Muscle layer of duodenum (tissue), 2 donors: ENCODE measurements at regions not wholly inside any gene's neighbourhood (a gene's known extent, or its start where the extent isn't known, plus 50 kb on each side); places are given as distances from the start of the nearest gene placed in this dataset.

Source experiments
- H3K27ac ChIP-seq: one replicate; pipeline ENCODE4 v1.7.0; 2013; ENCODE audit warnings: mild to moderate bottlenecking, low read length
- H3K27me3 ChIP-seq: one replicate; pipeline ENCODE4 v1.7.0; 2013; ENCODE audit warnings: low read depth, mild to moderate bottlenecking, control low read depth, low read length
- H3K36me3 ChIP-seq, 2 donors: one replicate each; pipeline ENCODE4 v1.7.0; 2013; ENCODE audit warnings: low read length in 2 of 2, control low read depth in 1 of 2, mild to moderate bottlenecking in 1 of 2; ENCODE audit not compliant: insufficient read depth in 2 of 2, control insufficient read depth in 1 of 2
- H3K4me1 ChIP-seq, 2 donors: one replicate each; pipeline ENCODE4 v1.7.0; 2013; ENCODE audit warnings: low read length in 2 of 2, mild to moderate bottlenecking in 2 of 2, control low read depth in 1 of 2, moderate library complexity in 1 of 2; ENCODE audit not compliant: insufficient read depth in 2 of 2, control insufficient read depth in 1 of 2
- H3K4me3 ChIP-seq, 2 donors: one replicate each; pipeline ENCODE4 v1.7.0; 2013; ENCODE audit warnings: low read length in 2 of 2, low read depth in 1 of 2, mild to moderate bottlenecking in 1 of 2
- H3K9me3 ChIP-seq, 2 donors: one replicate each; pipeline ENCODE4 v1.7.0; 2013; ENCODE audit warnings: low read length in 2 of 2, control low read depth in 1 of 2, mild to moderate bottlenecking in 1 of 2; ENCODE audit not compliant: control insufficient read depth in 1 of 2
- donor health status: healthy.

- H3K9me3 ChIP-seq, result peaks cover 0 to 15% of the 10 kb centered on the region in 2 donors
- no peaks in the 10 kb centered on the region for H3K4me1 ChIP-seq
- H3K27ac ChIP-seq, result no peak overlapping the region
- no peak overlapping the region for H3K4me3 ChIP-seq
- H3K27me3 ChIP-seq, result no peaks in the 10 kb centered on the region
- H3K36me3 ChIP-seq, result no peaks in the 10 kb centered on the region
Measured at GRCh38 chr5:129163810-129164378, 69.3 kb downstream of the ISOC1 start.

DNA sequence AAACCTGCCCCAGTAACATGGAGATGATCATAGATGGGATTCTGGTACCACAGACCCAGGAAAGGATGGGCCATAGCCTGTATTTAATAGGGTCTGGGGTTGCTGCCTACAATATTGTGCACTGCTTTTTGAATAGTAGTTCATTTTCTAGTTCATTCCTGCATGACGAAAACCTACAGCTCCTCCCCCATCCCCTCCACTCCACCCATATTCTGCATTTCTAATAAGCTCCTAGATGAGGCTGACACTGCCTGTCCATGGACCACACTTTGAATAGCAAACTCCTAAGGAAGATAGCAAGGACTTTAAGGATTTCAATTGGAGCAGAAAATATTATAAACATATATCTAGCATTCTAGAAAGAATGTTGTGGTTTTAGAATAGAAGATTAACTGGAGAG, 75.5 kb downstream of the ISOC1 start:
- H3K27ac ChIP-seq, result no peak overlapping the region
- H3K27me3 ChIP-seq, result no peaks in the 10 kb centered on the region
- H3K4me1 ChIP-seq, result no peaks in the 10 kb centered on the region
- no peaks in the 10 kb centered on the region for H3K36me3 ChIP-seq
- no peaks in the 10 kb centered on the region for H3K9me3 ChIP-seq
- no peak overlapping the region for H3K4me3 ChIP-seq

- H3K4me3 ChIP-seq, result no peak overlapping the region
- no peaks in the 10 kb centered on the region for H3K27me3 ChIP-seq
- H3K36me3 ChIP-seq, result no peaks in the 10 kb centered on the region
- H3K27ac ChIP-seq, result no peak overlapping the region
- no peaks in the 10 kb centered on the region for H3K9me3 ChIP-seq
- H3K4me1 ChIP-seq, result no peaks in the 10 kb centered on the region
Measured at GRCh38 chr5:129171194-129171944, 76.8 kb downstream of the ISOC1 start.

GRCh38 chr5:129172580-129172979, 78.0 kb downstream of the ISOC1 start:
- no peaks in the 10 kb centered on the region for H3K9me3 ChIP-seq
- H3K4me3 ChIP-seq, result no peak overlapping the region
- H3K27me3 ChIP-seq, result no peaks in the 10 kb centered on the region
- no peak overlapping the region for H3K27ac ChIP-seq
- H3K36me3 ChIP-seq, result no peaks in the 10 kb centered on the region
- H3K4me1 ChIP-seq, result no peaks in the 10 kb centered on the region

- Histone ChIP-seq H3K27ac (no peak overlapping the region), H3K4me3 (no peak overlapping the region), H3K9me3 (no peaks in the 10 kb centered on the region), H3K27me3 (no peaks in the 10 kb centered on the region), H3K36me3 (no peaks in the 10 kb centered on the region), H3K4me1 (no peaks in the 10 kb centered on the region)
Measured at GRCh38 chr5:129173771-129174170, 79.2 kb downstream of the ISOC1 start.

DNA sequence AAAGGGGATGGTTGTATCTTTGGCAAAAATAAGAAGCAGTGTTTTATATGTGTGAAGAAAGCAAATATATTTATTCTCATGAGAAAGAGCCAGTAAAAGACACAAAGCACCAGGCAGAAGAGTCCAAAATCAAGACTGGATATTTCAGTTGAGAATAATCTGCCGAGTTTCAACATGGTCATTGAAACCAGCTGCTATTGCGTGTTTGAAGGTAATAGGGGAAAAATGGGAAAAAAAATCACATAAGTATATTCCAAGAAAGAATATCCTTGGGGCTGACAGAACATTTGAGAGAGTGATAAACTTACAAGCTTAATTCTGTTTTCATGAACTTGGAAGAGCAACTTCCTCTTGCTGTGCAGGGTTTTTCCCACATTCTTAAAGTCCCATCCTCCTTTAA, 79.9 kb downstream of the ISOC1 start:
- no peaks in the 10 kb centered on the region for H3K4me1 ChIP-seq
- H3K27ac ChIP-seq, result no peak overlapping the region
- H3K4me3 ChIP-seq, result no peak overlapping the region
- no peaks in the 10 kb centered on the region for H3K36me3 ChIP-seq
- H3K27me3 ChIP-seq, result no peaks in the 10 kb centered on the region
- no peaks in the 10 kb centered on the region for H3K9me3 ChIP-seq

DNA sequence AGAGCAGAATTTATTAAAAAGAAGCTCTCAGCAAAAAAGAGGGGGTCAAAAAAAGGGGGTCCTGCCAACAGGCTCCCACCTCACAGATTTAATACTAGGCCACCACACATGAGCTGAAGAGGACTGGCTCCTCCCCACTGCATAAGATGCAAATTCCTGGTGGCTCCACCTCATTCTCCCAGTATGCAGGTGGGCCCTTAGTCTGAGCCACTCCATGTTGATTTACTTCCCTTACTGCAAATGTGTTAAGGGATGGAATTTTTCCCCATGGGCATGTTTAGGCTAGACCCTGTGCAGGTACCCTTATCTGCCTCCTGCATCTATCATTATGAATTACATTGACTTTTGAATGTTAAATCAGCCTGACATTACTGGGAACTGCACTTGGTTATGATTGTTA, 82.9 kb downstream of the ISOC1 start:
- no peak overlapping the region for H3K4me3 ChIP-seq
- no peak overlapping the region for H3K27ac ChIP-seq
- no peaks in the 10 kb centered on the region for H3K36me3 ChIP-seq
- no peaks in the 10 kb centered on the region for H3K4me1 ChIP-seq
- no peaks in the 10 kb centered on the region for H3K27me3 ChIP-seq
- H3K9me3 ChIP-seq, result no peaks in the 10 kb centered on the region

DNA sequence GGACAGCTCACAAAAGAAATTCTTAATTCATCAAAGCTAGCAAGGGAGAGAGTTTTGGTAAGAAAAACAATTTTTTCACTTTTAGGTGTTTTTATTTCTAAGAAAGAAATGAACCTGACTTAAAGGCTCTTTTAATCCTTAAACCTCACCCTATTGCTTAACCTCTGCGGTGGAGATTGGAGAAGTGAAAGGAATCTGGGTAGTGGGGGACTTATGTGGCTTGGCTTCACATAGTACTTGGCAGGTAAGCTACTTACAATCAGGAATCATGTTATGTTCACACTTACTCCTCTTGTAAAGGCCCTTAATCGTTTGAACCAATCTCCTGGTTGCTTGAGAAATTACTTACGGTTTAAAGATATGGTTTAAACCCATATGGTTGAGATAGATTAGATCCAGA, 104.8 kb downstream of the ISOC1 start:
- no peak overlapping the region for H3K4me3 ChIP-seq
- H3K4me1 ChIP-seq, result no peaks in the 10 kb centered on the region
- H3K27me3 ChIP-seq, result no peaks in the 10 kb centered on the region
- no peaks in the 10 kb centered on the region for H3K36me3 ChIP-seq
- peaks cover 0 to 7% of the 10 kb centered on the region in 2 donors for H3K9me3 ChIP-seq
- no peak overlapping the region for H3K27ac ChIP-seq

GRCh38 chr5:129204525-129204924, 110.0 kb downstream of the ISOC1 start:
- Histone ChIP-seq H3K4me1 (no peaks in the 10 kb centered on the region), H3K36me3 (no peaks in the 10 kb centered on the region), H3K4me3 (no peak overlapping the region), H3K27ac (no peak overlapping the region), H3K27me3 (no peaks in the 10 kb centered on the region), H3K9me3 (peaks cover 0 to under 1% of the 10 kb centered on the region in 2 donors)

- Histone ChIP-seq H3K4me1 (no peaks in the 10 kb centered on the region), H3K4me3 (no peak overlapping the region), H3K27ac (no peak overlapping the region), H3K36me3 (no peaks in the 10 kb centered on the region), H3K27me3 (no peaks in the 10 kb centered on the region), H3K9me3 (peaks cover 0 to 9% of the 10 kb centered on the region in 2 donors)
Measured at GRCh38 chr5:129216001-129216400, 121.5 kb downstream of the ISOC1 start.

- H3K27me3 ChIP-seq, result no peaks in the 10 kb centered on the region
- no peak overlapping the region for H3K4me3 ChIP-seq
- H3K4me1 ChIP-seq, result no peaks in the 10 kb centered on the region
- H3K27ac ChIP-seq, result no peak overlapping the region
- H3K9me3 ChIP-seq, result peaks cover 0 to 9% of the 10 kb centered on the region in 2 donors
- no peaks in the 10 kb centered on the region for H3K36me3 ChIP-seq
Measured at GRCh38 chr5:129217179-129217578, 122.6 kb downstream of the ISOC1 start.

GRCh38 chr5:129223178-129223577, 128.6 kb downstream of the ISOC1 start:
- Histone ChIP-seq H3K27me3 (no peaks in the 10 kb centered on the region), H3K9me3 (no peaks in the 10 kb centered on the region), H3K36me3 (no peaks in the 10 kb centered on the region), H3K27ac (no peak overlapping the region), H3K4me3 (no peak overlapping the region), H3K4me1 (no peaks in the 10 kb centered on the region)
